Heart left ventricle (tissue), 16 donors: ENCODE measurements at regions not wholly inside any gene's neighbourhood (a gene's known extent, or its start where the extent isn't known, plus 50 kb on each side); places are given as distances from the start of the nearest gene placed in this dataset.

Source experiments
- ATAC-seq, 4 donors: fragments of 200-7000 bp; cut with Tn5 transposase; one replicate each; pipeline ENCODE4 v1.9.1; 2020 to 2022; ENCODE audit warnings: moderate library complexity in 4 of 4, mild to moderate bottlenecking in 3 of 4, moderate number of reproducible peaks in 1 of 4
- DNase-seq, 5 donors: peaks; one replicate each; pipeline ENCODE4 v3.0.0-alpha.2; 2020
- H3K27ac ChIP-seq, 12 donors: fragments of 200-600 bp; sonication (generic) in 4 of 12; one replicate each; pipeline versions ENCODE4 v1.5.0 to v1.8.0; 2016 to 2022; ENCODE audit warnings: mild to moderate bottlenecking in 2 of 12
- H3K27me3 ChIP-seq, 9 donors: fragments of 200-600 bp; sonication (generic) in 2 of 9; one replicate each; pipeline versions ENCODE4 v1.5.1 to v1.8.0; 2016 to 2022; ENCODE audit warnings: mild to moderate bottlenecking in 3 of 9
- H3K36me3 ChIP-seq, 9 donors: fragments of 200-600 bp; sonication (generic) in 2 of 9; one replicate each; pipeline versions ENCODE4 v1.5.0 to v1.8.0; 2018 to 2022; ENCODE audit warnings: mild to moderate bottlenecking in 2 of 9
- H3K4me1 ChIP-seq, 12 donors: fragments of 200-600 bp; sonication (generic) in 4 of 12; one replicate each; pipeline versions ENCODE4 v1.5.0 to v1.8.0; 2016 to 2022; ENCODE audit warnings: mild to moderate bottlenecking in 3 of 12
- H3K4me3 ChIP-seq, 12 donors: fragments of 200-600 bp; sonication (generic) in 4 of 12; one replicate each; pipeline versions ENCODE4 v1.5.0 to v1.8.0; 2017 to 2022; ENCODE audit warnings: mild to moderate bottlenecking in 9 of 12, moderate library complexity in 4 of 12
- H3K9me3 ChIP-seq, 12 donors: fragments of 200-600 bp; sonication (generic) in 4 of 12; one replicate each; pipeline versions ENCODE4 v1.5.0 to v1.8.0; 2016 to 2022; ENCODE audit warnings: mild to moderate bottlenecking in 1 of 12
- POLR2A ChIP-seq, 2 donors: fragments of 450-650 bp; IDR thresholded peaks; one replicate each; pipeline ENCODE4 v1.6.1; 2017; ENCODE audit warnings: antibody characterized with exemption in 2 of 2, mild to moderate bottlenecking in 2 of 2, moderate library complexity in 2 of 2
- WGBS, 4 donors: extraction: QIAGEN DNeasy Blood & Tissue Kit in 2 of 4; methylation state at CpG; one replicate each; pipeline versions ENCODE4 v1.1.5 to v1.1.7; 2013 to 2018; 5-methylcytosine and 5-hydroxymethylcytosine counted together
- intact Hi-C, 10 donors: fragments of 100-400 bp; cut with DNase I; formaldehyde crosslinking; loops; one replicate each; pipeline versions ENCODE4 v1.11.1 to v1.14.2; 2022
- TF ChIP-seq, protein P1 (sequence below), 12 donors: fragments of 200-600 bp; sonication (generic) in 4 of 12; IDR thresholded peaks; one replicate each; pipeline versions ENCODE4 v1.5.0 to v1.8.0; 2018 to 2022; ENCODE audit warnings: antibody characterized with exemption in 12 of 12, mild to moderate bottlenecking in 5 of 12
- donor health status: ischemic (EF 13 %, LVEDD 7.1; RV severe dilation, severe dysfunction).
- donor health status: healthy with polysubstance abuse.
- donor health status: DM: no; HTN: yes; CAD: no.
- donor health status: DM: no; HTN: no; CAD: no.
- donor health status: ischemic (EF 25% LVEDD 6.9; RV normal size, moderate dysfunction).
- donor health status: ischemic (EF 25% LVEDD 5.7; RV mildly dilated, moderate dysfunction).
- donor health status: healthy.
- donor health status: DM: yes; HTN: yes; CAD: no.
- donor health status: ischemic (EF 35%, LVEDD 5.7; RV mildly dilated, moderate dysfunction).
- donor health status: nonischemic (EF 11% LVEDD 7.7; RV severe dilation, severe dysfunction).
- donor health status: DM: yes; HTN: yes; CAD: no.
- donor health status: PGD.
- donor health status: ischemic (EF 29% LVEDD 5.4; RV normal size, mild dysfunction).
- donor health status: nonischemic (EF 23%, LVEDD 6.1; RV moderate dilation, normal function).

DNA sequence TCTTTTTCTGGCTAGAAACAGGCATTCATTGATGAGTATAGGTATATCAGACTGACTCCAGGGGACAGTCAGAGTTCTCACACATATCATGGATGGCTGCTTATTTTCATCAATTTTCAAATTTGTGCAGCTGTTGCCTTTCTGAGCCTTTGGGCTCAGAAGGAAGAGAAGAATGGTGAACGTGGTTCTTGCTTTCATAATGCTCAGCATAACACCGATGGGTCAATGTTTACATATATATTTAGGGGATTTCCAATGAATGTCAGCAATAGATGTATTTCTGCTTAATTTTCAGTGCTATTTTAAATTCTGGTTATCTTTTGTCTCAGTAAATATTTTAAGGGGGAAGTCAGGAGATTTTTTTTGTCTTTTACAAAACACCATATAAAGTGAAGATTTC, 581.4 kb upstream of the DPPA4 start:
- intact Hi-C loops = no loop called here
- H3K4me3 ChIP-seq = no peak overlapping the region
- peaks cover 0 to 13% (median 0%) of the 10 kb centered on the region in 12 donors for H3K9me3 ChIP-seq
- no peak overlapping the region for H3K27ac ChIP-seq
- 66 to 83% (median 79%) methylated on average over 2 of the region's 2 CpGs for WGBS, 4 donors
- no peak for DNase-seq
- no peaks in the 10 kb centered on the region for H3K36me3 ChIP-seq
- TF ChIP-seq, protein P1, sequence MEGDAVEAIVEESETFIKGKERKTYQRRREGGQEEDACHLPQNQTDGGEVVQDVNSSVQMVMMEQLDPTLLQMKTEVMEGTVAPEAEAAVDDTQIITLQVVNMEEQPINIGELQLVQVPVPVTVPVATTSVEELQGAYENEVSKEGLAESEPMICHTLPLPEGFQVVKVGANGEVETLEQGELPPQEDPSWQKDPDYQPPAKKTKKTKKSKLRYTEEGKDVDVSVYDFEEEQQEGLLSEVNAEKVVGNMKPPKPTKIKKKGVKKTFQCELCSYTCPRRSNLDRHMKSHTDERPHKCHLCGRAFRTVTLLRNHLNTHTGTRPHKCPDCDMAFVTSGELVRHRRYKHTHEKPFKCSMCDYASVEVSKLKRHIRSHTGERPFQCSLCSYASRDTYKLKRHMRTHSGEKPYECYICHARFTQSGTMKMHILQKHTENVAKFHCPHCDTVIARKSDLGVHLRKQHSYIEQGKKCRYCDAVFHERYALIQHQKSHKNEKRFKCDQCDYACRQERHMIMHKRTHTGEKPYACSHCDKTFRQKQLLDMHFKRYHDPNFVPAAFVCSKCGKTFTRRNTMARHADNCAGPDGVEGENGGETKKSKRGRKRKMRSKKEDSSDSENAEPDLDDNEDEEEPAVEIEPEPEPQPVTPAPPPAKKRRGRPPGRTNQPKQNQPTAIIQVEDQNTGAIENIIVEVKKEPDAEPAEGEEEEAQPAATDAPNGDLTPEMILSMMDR (IDR thresholded peaks at IDR 0.05) = no peak
- no peak for TF ChIP-seq POLR2A (IDR thresholded peaks at IDR 0.05)
- no peak for ATAC-seq
- no peaks in the 10 kb centered on the region for H3K27me3 ChIP-seq
- H3K4me1 ChIP-seq = no peaks in the 10 kb centered on the region

GRCh38 chr3:109920749-109921148, 583.4 kb upstream of the DPPA4 start:
- H3K4me1 ChIP-seq = no peaks in the 10 kb centered on the region
- no peaks in the 10 kb centered on the region for H3K27me3 ChIP-seq
- WGBS, 4 donors = 94 to 98% (median 98%) methylated on average over 2 of the region's 2 CpGs
- ATAC-seq (no peak), DNase-seq (no peak)
- no peaks in the 10 kb centered on the region for H3K9me3 ChIP-seq
- no peak overlapping the region for H3K27ac ChIP-seq
- TF ChIP-seq, protein P1 (IDR thresholded peaks at IDR 0.05) = no peak
- no peak for TF ChIP-seq POLR2A (IDR thresholded peaks at IDR 0.05)
- intact Hi-C loops = no loop called here
- H3K4me3 ChIP-seq = no peak overlapping the region
- H3K36me3 ChIP-seq = no peaks in the 10 kb centered on the region

DNA sequence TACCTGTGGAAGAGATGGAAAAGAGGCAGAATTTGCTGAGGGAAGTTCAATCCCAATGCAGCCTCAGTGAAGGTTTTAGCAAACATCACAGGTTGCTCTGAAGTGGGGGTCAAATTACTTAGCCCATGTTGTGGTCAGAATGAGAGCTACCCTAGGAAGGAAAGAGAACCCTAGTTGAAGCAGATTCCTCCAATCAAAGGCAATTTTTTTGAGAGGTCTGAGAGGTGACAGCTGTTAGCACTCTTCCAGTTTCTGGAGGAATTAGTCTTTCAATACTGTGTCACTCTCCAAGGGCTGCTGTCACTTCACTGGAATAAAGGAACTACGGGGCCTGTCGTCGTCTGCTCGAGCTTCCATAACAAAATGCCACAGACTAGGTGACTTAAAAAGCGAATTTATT, 584.2 kb upstream of the DPPA4 start:
- TF ChIP-seq, protein P1 (IDR thresholded peaks at IDR 0.05) = no peak
- no peak for TF ChIP-seq POLR2A (IDR thresholded peaks at IDR 0.05)

GRCh38 chr3:109922856-109923255, 585.5 kb upstream of the DPPA4 start:
- intact Hi-C loops = no loop called here
- no peaks in the 10 kb centered on the region for H3K9me3 ChIP-seq
- no peaks in the 10 kb centered on the region for H3K4me1 ChIP-seq
- DNase-seq (no peak), ATAC-seq (no peak)
- no peak overlapping the region for H3K4me3 ChIP-seq
- H3K27ac ChIP-seq = no peak overlapping the region
- no peak for TF ChIP-seq POLR2A (IDR thresholded peaks at IDR 0.05)
- TF ChIP-seq, protein P1 (IDR thresholded peaks at IDR 0.05) = no peak
- 51 to 69% (median 60%) methylated on average over 2 of the region's 2 CpGs for WGBS, 4 donors
- no peaks in the 10 kb centered on the region for H3K36me3 ChIP-seq
- no peaks in the 10 kb centered on the region for H3K27me3 ChIP-seq

More for the DNA sequence above, 584.2 kb upstream of the DPPA4 start:
- Histone ChIP-seq H3K27me3 (no peaks in the 10 kb centered on the region), H3K27ac (no peak overlapping the region), H3K9me3 (no peaks in the 10 kb centered on the region), H3K4me1 (no peaks in the 10 kb centered on the region), H3K36me3 (no peaks in the 10 kb centered on the region), H3K4me3 (no peak overlapping the region)
- 60 to 70% (median 66%) methylated on average over 5 of the region's 5 CpGs for WGBS, 4 donors
- no peak for DNase-seq
- intact Hi-C loops = no loop called here
- no peak for ATAC-seq
